ENCODE measurements at regions not wholly inside any gene's neighbourhood (a gene's known extent, or its start where the extent isn't known, plus 50 kb on each side); places are given as distances from the start of the nearest gene placed in this dataset.

- TF ChIP-seq POLR2AphosphoS5 (IDR thresholded peaks at IDR 0.05; ENCODE audit: borderline replicate concordance, low read depth, low read length): no peak
- TF ChIP-seq EZH2 (IDR thresholded peaks at IDR 0.05): no peak
These were observed 354.8 kb downstream of the AEBP2 start for GRCh38 chr12:19794116-19794515.
